Activated CD8-positive, alpha-beta memory T cell treated with anti-CD3 and anti-CD28 coated beads, Interleukin-2, amount 10 ng/mL, durations not matched to agents 7 days and 5 days (primary cell): ENCODE measurements at regions not wholly inside any gene's neighbourhood (a gene's known extent, or its start where the extent isn't known, plus 50 kb on each side); places are given as distances from the start of the nearest gene placed in this dataset.

ENCODE experiments used
- ATAC-seq: fragments of 150-1000 bp; cut with Tn5 transposase; one replicate; pipeline ENCODE4 v1.10.0; 2021; ENCODE audit warnings: moderate library complexity
- CTCF ChIA-PET: fragments of 350-600 bp; sonication (Branson Sonifier 250); formaldehyde crosslinking; loops from one replicate; lab custom pipeline; 2021; ENCODE audit warnings: antibody characterized with exemption; lab: Charles Lee
- DNase-seq: peaks from one replicate; pipeline ENCODE4 v3.0.0-alpha.2; 2020
- H3K27ac Mint-ChIP-seq: one replicate; pipeline ENCODE4 v1.8.0; 2021; ENCODE audit warnings: mild to moderate bottlenecking, mixed read lengths
- H3K27me3 Mint-ChIP-seq: one replicate; pipeline ENCODE4 v1.8.0; 2021; ENCODE audit warnings: mixed read lengths
- H3K36me3 Mint-ChIP-seq: one replicate; pipeline ENCODE4 v1.8.0; 2021; ENCODE audit warnings: mild to moderate bottlenecking, mixed read lengths
- H3K4me1 Mint-ChIP-seq: one replicate; pipeline ENCODE4 v1.8.0; 2021; ENCODE audit warnings: mixed read lengths
- H3K4me3 Mint-ChIP-seq: one replicate; pipeline ENCODE4 v1.8.0; 2021; ENCODE audit warnings: mild to moderate bottlenecking, moderate library complexity, mixed read lengths
- H3K9me3 Mint-ChIP-seq: one replicate; pipeline ENCODE4 v1.8.0; 2022; ENCODE audit warnings: low read depth, mixed read lengths

GRCh38 chr3:13710251-13710650, 161.3 kb downstream of the FBLN2 start:
- CTCF ChIA-PET: no interaction called here
- H3K27me3 Mint-ChIP-seq: no peaks in the 10 kb centered on the region
- no peak overlapping the region for H3K4me3 Mint-ChIP-seq
- no peak for ATAC-seq
- H3K4me1 Mint-ChIP-seq: no peaks in the 10 kb centered on the region
- peak; percentile 23 for DNase-seq
- peaks cover 6% of the 10 kb centered on the region for H3K9me3 Mint-ChIP-seq
- no peak overlapping the region for H3K27ac Mint-ChIP-seq
- H3K36me3 Mint-ChIP-seq: no peaks in the 10 kb centered on the region

DNA sequence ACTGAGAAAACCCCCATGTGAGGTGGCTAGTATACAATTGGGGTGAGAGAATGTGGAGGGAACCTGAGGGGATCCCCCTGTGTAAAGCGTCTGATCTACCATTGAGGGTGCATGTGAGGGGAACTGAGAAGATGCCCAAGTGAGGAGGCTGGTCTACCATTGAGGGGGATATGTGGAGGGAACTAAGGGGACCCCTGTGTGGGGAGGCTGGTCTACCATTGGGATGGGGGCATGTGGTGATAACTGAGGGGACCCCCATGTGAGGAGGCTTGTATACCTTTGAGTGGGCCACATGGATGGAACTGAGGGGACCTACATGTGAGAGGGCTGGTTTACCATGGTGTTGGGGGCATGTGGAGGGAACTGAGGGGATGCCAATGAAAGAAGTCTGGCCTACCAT, 160.8 kb downstream of the FBLN2 start:
- no peaks in the 10 kb centered on the region for H3K27me3 Mint-ChIP-seq
- H3K36me3 Mint-ChIP-seq: no peaks in the 10 kb centered on the region
- H3K4me1 Mint-ChIP-seq: no peaks in the 10 kb centered on the region
- ATAC-seq (no peak), DNase-seq (peak; percentile 32)
- H3K27ac Mint-ChIP-seq: no peak overlapping the region
- H3K4me3 Mint-ChIP-seq: no peak overlapping the region
- H3K9me3 Mint-ChIP-seq: peaks cover 9% of the 10 kb centered on the region
- CTCF ChIA-PET: no interaction called here

GRCh38 chr3:13708871-13709595, 160.1 kb downstream of the FBLN2 start:
- H3K36me3 Mint-ChIP-seq: no peaks in the 10 kb centered on the region
- H3K9me3 Mint-ChIP-seq: peaks cover 9% of the 10 kb centered on the region
- CTCF ChIA-PET: no interaction called here

GRCh38 chr3:13708301-13708700, 159.4 kb downstream of the FBLN2 start:
- ATAC-seq: no peak
- Mint-ChIP-seq H3K27me3 (no peaks in the 10 kb centered on the region), H3K4me3 (no peak overlapping the region), H3K9me3 (peaks cover 9% of the 10 kb centered on the region), H3K27ac (no peak overlapping the region), H3K4me1 (no peaks in the 10 kb centered on the region), H3K36me3 (no peaks in the 10 kb centered on the region)
- DNase-seq: peak; percentile 37
- CTCF ChIA-PET: no interaction called here

More at GRCh38 chr3:13708871-13709595, 160.1 kb downstream of the FBLN2 start:
- Mint-ChIP-seq H3K27me3 (no peaks in the 10 kb centered on the region), H3K27ac (no peak overlapping the region), H3K4me3 (no peak overlapping the region), H3K4me1 (no peaks in the 10 kb centered on the region)
- no peak for ATAC-seq
- DNase-seq: peak; percentile 31

- Mint-ChIP-seq H3K9me3 (peaks cover 11% of the 10 kb centered on the region), H3K4me3 (no peak overlapping the region), H3K36me3 (no peaks in the 10 kb centered on the region), H3K27ac (no peak overlapping the region), H3K4me1 (no peaks in the 10 kb centered on the region), H3K27me3 (no peaks in the 10 kb centered on the region)
- peak; percentile 36 for DNase-seq
- CTCF ChIA-PET: no interaction called here
- ATAC-seq: no peak
Observed at GRCh38 chr3:13707456-13707855, 158.5 kb downstream of the FBLN2 start.

GRCh38 chr3:13706886-13707285, 158.0 kb downstream of the FBLN2 start:
- peak; percentile 25 for DNase-seq
- no peaks in the 10 kb centered on the region for H3K4me1 Mint-ChIP-seq
- H3K9me3 Mint-ChIP-seq: peaks cover 11% of the 10 kb centered on the region
- ATAC-seq: no peak
- no peaks in the 10 kb centered on the region for H3K36me3 Mint-ChIP-seq
- CTCF ChIA-PET: no interaction called here
- no peak overlapping the region for H3K27ac Mint-ChIP-seq
- no peak overlapping the region for H3K4me3 Mint-ChIP-seq
- H3K27me3 Mint-ChIP-seq: no peaks in the 10 kb centered on the region

- Mint-ChIP-seq H3K36me3 (no peaks in the 10 kb centered on the region), H3K27me3 (no peaks in the 10 kb centered on the region), H3K4me3 (no peak overlapping the region), H3K27ac (no peak overlapping the region), H3K4me1 (no peaks in the 10 kb centered on the region), H3K9me3 (peaks cover 11% of the 10 kb centered on the region)
- peak; percentile 23 for DNase-seq
- CTCF ChIA-PET: no interaction called here
- no peak for ATAC-seq
Observed at GRCh38 chr3:13706451-13706850, 157.5 kb downstream of the FBLN2 start.

DNA sequence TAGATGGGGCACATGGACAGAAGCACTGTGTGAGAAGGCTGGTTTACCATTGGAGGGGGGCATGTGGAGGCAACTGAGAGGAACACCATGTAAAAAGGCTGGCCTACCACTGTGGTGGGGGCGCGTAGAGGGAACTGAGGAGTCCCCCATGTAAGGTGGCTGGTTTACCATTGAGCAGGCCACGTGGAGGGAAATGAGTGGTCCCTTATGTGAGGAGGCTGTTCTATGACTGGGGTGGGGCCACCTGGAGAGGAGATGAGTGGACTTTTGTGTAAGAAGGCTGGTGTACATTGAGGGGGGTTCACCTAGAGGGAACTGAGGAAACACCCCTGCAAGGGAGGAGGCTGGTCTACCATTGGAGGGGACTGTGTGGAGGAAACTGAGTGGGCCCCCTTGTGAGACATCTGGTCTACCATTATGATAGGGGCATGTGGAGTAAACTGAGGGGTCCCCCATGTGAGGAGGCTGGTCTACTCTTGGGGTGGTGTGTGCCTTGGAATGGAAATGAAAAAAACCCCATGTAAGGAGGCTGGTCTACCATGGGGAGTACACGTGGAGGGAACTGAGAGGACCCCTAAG, 156.9 kb downstream of the FBLN2 start:
- H3K4me1 Mint-ChIP-seq: no peaks in the 10 kb centered on the region
- H3K27me3 Mint-ChIP-seq: no peaks in the 10 kb centered on the region
- no peak overlapping the region for H3K4me3 Mint-ChIP-seq
- peak; percentile 15 for DNase-seq
- ATAC-seq: no peak
- no peaks in the 10 kb centered on the region for H3K36me3 Mint-ChIP-seq
- CTCF ChIA-PET: no interaction called here
- peaks cover 11% of the 10 kb centered on the region for H3K9me3 Mint-ChIP-seq
- no peak overlapping the region for H3K27ac Mint-ChIP-seq

- H3K4me3 Mint-ChIP-seq: no peak overlapping the region
- H3K27ac Mint-ChIP-seq: no peak overlapping the region
- no peak for ATAC-seq
- H3K9me3 Mint-ChIP-seq: peaks cover 11% of the 10 kb centered on the region
- DNase-seq: peak; percentile 18
- no peaks in the 10 kb centered on the region for H3K4me1 Mint-ChIP-seq
- H3K36me3 Mint-ChIP-seq: no peaks in the 10 kb centered on the region
- CTCF ChIA-PET: no interaction called here
- no peaks in the 10 kb centered on the region for H3K27me3 Mint-ChIP-seq
Observed at GRCh38 chr3:13705051-13705450, 156.1 kb downstream of the FBLN2 start.

- H3K9me3 Mint-ChIP-seq: peaks cover 11% of the 10 kb centered on the region
- no peaks in the 10 kb centered on the region for H3K36me3 Mint-ChIP-seq
- no peak overlapping the region for H3K27ac Mint-ChIP-seq
- peak; percentile 14 for DNase-seq
- H3K4me1 Mint-ChIP-seq: no peaks in the 10 kb centered on the region
- no peak for ATAC-seq
- no peak overlapping the region for H3K4me3 Mint-ChIP-seq
- H3K27me3 Mint-ChIP-seq: no peaks in the 10 kb centered on the region
- CTCF ChIA-PET: no interaction called here
Observed at GRCh38 chr3:13704174-13704573, 155.2 kb downstream of the FBLN2 start.

GRCh38 chr3:13703071-13703470, 154.1 kb downstream of the FBLN2 start:
- no peaks in the 10 kb centered on the region for H3K27me3 Mint-ChIP-seq
- ATAC-seq (no peak), DNase-seq (no peak)
- H3K9me3 Mint-ChIP-seq: peaks cover 11% of the 10 kb centered on the region
- H3K4me3 Mint-ChIP-seq: no peak overlapping the region
- CTCF ChIA-PET: no interaction called here
- H3K27ac Mint-ChIP-seq: no peak overlapping the region
- H3K36me3 Mint-ChIP-seq: no peaks in the 10 kb centered on the region
- no peaks in the 10 kb centered on the region for H3K4me1 Mint-ChIP-seq

DNA sequence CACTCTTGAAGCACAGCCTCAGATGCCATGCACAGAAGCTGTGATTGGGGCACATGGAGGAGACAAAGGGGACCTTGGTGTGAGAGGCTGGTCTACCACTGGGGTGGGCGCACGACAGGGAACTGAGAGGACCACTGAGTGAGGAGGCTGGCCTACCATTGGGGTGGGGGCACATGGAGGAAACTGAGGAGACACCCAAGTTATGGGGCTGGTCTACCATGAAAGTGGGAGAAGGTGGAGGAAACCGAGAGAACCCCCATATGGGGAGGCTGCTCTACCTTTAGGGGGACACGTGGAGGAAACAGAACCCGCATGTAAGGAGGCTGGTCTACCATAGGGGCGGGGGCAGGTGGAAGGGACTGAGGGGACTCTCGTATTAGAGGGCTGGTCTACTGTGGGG, 153.4 kb downstream of the FBLN2 start:
- CTCF ChIA-PET: no interaction called here
- H3K36me3 Mint-ChIP-seq: no peaks in the 10 kb centered on the region
- ATAC-seq (no peak), DNase-seq (no peak)
- H3K4me1 Mint-ChIP-seq: no peaks in the 10 kb centered on the region
- no peaks in the 10 kb centered on the region for H3K27me3 Mint-ChIP-seq
- H3K27ac Mint-ChIP-seq: no peak overlapping the region
- peaks cover 8% of the 10 kb centered on the region for H3K9me3 Mint-ChIP-seq
- H3K4me3 Mint-ChIP-seq: no peak overlapping the region

DNA sequence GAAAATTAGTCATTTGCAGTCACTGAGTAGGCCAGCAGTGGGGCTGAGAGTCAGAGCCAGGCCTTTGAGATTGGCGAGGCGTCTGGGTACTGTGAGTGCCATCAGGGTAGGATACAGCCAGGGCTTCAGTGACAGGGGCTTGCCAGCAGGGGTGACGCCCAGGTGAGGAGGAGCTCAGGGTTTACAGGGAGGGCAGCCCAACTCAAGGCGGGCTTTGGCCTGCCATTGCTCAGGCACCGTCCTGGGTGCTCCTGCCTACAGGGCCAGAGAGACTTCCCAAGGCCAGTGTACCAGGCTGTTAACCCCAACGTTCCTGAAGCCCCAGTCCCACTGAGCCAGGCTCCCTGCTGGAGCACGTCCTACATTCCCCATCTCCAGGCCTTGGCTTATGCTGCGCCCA, 152.0 kb downstream of the FBLN2 start:
- no peak overlapping the region for H3K27ac Mint-ChIP-seq
- no peak for DNase-seq
- CTCF ChIA-PET: no interaction called here
- H3K9me3 Mint-ChIP-seq: peaks cover 7% of the 10 kb centered on the region
- ATAC-seq: no peak
- no peaks in the 10 kb centered on the region for H3K36me3 Mint-ChIP-seq
- H3K4me1 Mint-ChIP-seq: no peaks in the 10 kb centered on the region
- H3K27me3 Mint-ChIP-seq: no peaks in the 10 kb centered on the region
- no peak overlapping the region for H3K4me3 Mint-ChIP-seq

DNA sequence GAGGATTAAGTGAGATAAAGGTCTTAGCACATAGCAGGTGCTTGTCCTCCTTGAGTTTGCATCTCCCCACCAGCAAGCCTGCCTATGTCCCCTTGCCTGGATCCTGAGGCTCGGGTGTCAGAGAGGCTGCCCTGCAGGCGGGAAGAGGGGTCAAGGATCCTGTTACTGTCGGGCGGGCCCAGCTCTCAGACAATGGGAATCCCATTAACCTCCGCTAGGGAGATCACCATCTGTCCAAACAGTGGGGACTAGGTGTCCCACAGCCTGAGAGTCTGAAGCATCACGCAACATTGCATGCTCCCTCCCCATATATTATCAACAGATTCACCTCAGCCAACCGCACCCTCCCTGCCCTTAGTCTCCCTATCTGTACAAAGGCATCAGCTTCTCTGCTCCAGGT, 151.4 kb downstream of the FBLN2 start:
- CTCF ChIA-PET: no interaction called here
- Mint-ChIP-seq H3K36me3 (no peaks in the 10 kb centered on the region), H3K9me3 (peaks cover 6% of the 10 kb centered on the region), H3K27me3 (no peaks in the 10 kb centered on the region), H3K4me1 (no peaks in the 10 kb centered on the region), H3K4me3 (no peak overlapping the region), H3K27ac (no peak overlapping the region)
- no peak for DNase-seq
- no peak for ATAC-seq
